ENCODE measurements at regions not wholly inside any gene's neighbourhood (a gene's known extent, or its start where the extent isn't known, plus 50 kb on each side); places are given as distances from the start of the nearest gene placed in this dataset.
"Not testable (repeated sequence)": the region's sequence is repeated elsewhere in the genome, so short reads cannot be mapped to it uniquely, and the experiment has no call there.

DNA sequence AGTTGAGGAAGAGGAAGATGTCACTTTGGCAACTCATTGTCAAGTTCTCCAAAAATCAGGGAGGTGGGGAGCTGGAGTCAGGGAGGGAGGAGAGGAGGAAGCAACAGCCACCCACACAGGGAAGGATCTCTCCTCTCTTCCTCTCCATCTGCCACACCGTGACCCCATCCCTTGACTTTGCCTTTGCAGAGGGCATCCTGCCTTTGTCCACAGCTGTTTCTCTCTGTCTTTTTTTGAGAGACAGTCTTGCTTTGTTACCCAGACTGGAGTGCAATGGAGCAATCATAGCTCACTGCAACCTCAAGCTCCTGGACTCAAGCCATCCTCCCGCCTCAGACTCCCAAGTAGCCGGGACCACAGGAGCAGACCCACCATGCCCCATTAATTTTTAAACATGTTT is 276.0 kb downstream of the SHOX start:
- no peak for TF ChIP-seq POLR2A (IDR thresholded peaks at IDR 0.05)
- TF ChIP-seq POLR2AphosphoS5 (IDR thresholded peaks at IDR 0.05) = no peak

GRCh38 chrX:905848-906566 is 275.4 kb downstream of the SHOX start:
- Histone ChIP-seq H3K36me3 (no peaks in the 10 kb centered on the region), H3K9me3 (peaks cover 0 to 3% of the 10 kb centered on the region in 2 donors), H3K27me3 (no peaks in the 10 kb centered on the region), H3K27ac (no peak overlapping the region), H3K4me1 (no peaks in the 10 kb centered on the region), H3K4me3 (no peak overlapping the region)
- no peak for DNase-seq (ENCODE audit: low spot score in 2 of 2)
- TF ChIP-seq POLR2AphosphoS5 (IDR thresholded peaks at IDR 0.05) (no peak), CTCF (IDR thresholded peaks at IDR 0.05) (no peak), POLR2A (IDR thresholded peaks at IDR 0.05) (no peak)
- intact Hi-C loops (cut with DNase I; ENCODE audit: low total_unique reads) = no loop called here

More for the DNA sequence above, 276.0 kb downstream of the SHOX start:
- H3K4me3 ChIP-seq = no peak overlapping the region
- H3K4me1 ChIP-seq = no peaks in the 10 kb centered on the region
- DNase-seq (ENCODE audit: low spot score in 2 of 2) = no peak
- no peak overlapping the region for H3K27ac ChIP-seq
- intact Hi-C loops (cut with DNase I; ENCODE audit: low total_unique reads) = no loop called here
- H3K27me3 ChIP-seq = no peaks in the 10 kb centered on the region
- no peaks in the 10 kb centered on the region for H3K36me3 ChIP-seq
- peaks cover 0 to under 1% of the 10 kb centered on the region in 2 donors for H3K9me3 ChIP-seq

DNA sequence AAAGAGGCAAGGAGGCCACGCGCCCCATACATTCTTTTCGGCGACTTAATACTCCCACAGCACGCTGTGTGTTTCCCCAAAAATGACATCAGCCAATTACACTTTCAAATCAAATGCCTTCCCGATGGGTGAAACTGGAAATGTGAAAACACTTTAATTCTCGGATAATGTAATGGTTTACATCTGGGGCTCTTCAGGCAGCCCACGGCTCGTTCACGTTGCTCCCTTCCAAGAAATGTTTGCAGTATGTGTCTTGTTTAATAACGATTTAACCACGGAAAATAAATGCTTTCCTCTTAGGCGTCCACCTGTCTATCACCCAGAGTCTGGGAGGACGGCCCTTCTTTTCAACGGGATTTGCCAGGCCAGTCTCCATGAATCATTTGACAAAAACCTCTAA is 272.5 kb downstream of the SHOX start:
- H3K4me1 ChIP-seq = no peaks in the 10 kb centered on the region

GRCh38 chrX:896256-896655 is 265.7 kb downstream of the SHOX start:
- Histone ChIP-seq H3K27ac (no peak overlapping the region), H3K4me1 (no peaks in the 10 kb centered on the region), H3K36me3 (no peaks in the 10 kb centered on the region), H3K27me3 (no peaks in the 10 kb centered on the region), H3K9me3 (peaks cover 4 to 41% of the 10 kb centered on the region in 2 donors), H3K4me3 (no peak overlapping the region)
- DNase-seq (ENCODE audit: low spot score in 2 of 2) = no peak
- intact Hi-C loops (cut with DNase I; ENCODE audit: low total_unique reads) = no loop called here
- TF ChIP-seq POLR2AphosphoS5 (IDR thresholded peaks at IDR 0.05) (no peak), POLR2A (IDR thresholded peaks at IDR 0.05) (no peak), CTCF (IDR thresholded peaks at IDR 0.05) (no peak)

More for the DNA sequence above, 272.5 kb downstream of the SHOX start:
- no peaks in the 10 kb centered on the region for H3K36me3 ChIP-seq
- TF ChIP-seq CTCF (IDR thresholded peaks at IDR 0.05) = no peak
- TF ChIP-seq POLR2AphosphoS5 (IDR thresholded peaks at IDR 0.05) = no peak
- no peak for TF ChIP-seq POLR2A (IDR thresholded peaks at IDR 0.05)
- H3K27me3 ChIP-seq = no peaks in the 10 kb centered on the region
- H3K27ac ChIP-seq = no peak overlapping the region
- H3K4me3 ChIP-seq = no peak overlapping the region
- intact Hi-C loops (cut with DNase I; ENCODE audit: low total_unique reads) = no loop called here
- H3K9me3 ChIP-seq = peaks cover 0 to 3% of the 10 kb centered on the region in 2 donors
- no peak for DNase-seq (ENCODE audit: low spot score in 2 of 2)

- Histone ChIP-seq H3K4me1 (no peaks in the 10 kb centered on the region), H3K9me3 (peaks cover 0 to 45% of the 10 kb centered on the region in 2 donors), H3K36me3 (no peaks in the 10 kb centered on the region), H3K4me3 (no peak overlapping the region), H3K27me3 (no peaks in the 10 kb centered on the region), H3K27ac (no peak overlapping the region)
- no peak for DNase-seq (ENCODE audit: low spot score in 2 of 2)
- intact Hi-C loops (cut with DNase I; ENCODE audit: low total_unique reads) = no loop called here
- no peak for TF ChIP-seq POLR2AphosphoS5 (IDR thresholded peaks at IDR 0.05)
Measured at GRCh38 chrX:889966-890651, 259.5 kb downstream of the SHOX start.

GRCh38 chrX:887724-888123 is 257.1 kb downstream of the SHOX start:
- not testable (repeated sequence) for DNase-seq (ENCODE audit: low spot score in 2 of 2); H3K4me1 ChIP-seq
- peaks cover 4 to 39% of the 10 kb centered on the region in 2 donors for H3K9me3 ChIP-seq

More at GRCh38 chrX:887724-888123, 257.1 kb downstream of the SHOX start:
- intact Hi-C loops (cut with DNase I; ENCODE audit: low total_unique reads); H3K27ac ChIP-seq; H3K36me3 ChIP-seq; H3K4me3 ChIP-seq; H3K27me3 ChIP-seq: not testable (repeated sequence)

Measured in breast epithelium (tissue), 4 donors.